ENCODE measurements at regions not wholly inside any gene's neighbourhood (a gene's known extent, or its start where the extent isn't known, plus 50 kb on each side); places are given as distances from the start of the nearest gene placed in this dataset.
"Not testable (repeated sequence)": the region's sequence is repeated elsewhere in the genome, so short reads cannot be mapped to it uniquely, and the experiment has no call there.

GRCh38 chr1:103469801-103470200, 55.7 kb upstream of the RNPC3 start:
- DNase-seq, result no peak

DNA sequence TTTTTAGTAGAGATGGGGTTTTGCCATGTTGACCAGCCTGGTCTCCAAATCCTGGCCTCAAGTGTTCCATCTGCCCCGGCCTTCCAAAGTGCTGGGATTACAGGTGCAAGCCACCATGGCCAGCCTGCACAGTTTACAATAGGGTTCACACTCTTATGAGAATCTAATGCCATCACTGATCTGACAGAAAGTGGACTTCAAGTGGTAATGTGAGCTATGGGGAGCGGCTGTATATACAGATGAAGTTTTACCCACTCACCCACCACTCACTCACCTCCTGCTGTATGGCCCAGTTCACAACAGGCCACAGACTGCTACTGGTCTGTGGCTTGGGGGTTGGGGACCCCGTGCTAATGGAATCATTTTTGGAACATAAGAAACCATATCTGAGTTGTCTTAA, 58.4 kb upstream of the RNPC3 start:
- DNase-seq, result no peak

DNA sequence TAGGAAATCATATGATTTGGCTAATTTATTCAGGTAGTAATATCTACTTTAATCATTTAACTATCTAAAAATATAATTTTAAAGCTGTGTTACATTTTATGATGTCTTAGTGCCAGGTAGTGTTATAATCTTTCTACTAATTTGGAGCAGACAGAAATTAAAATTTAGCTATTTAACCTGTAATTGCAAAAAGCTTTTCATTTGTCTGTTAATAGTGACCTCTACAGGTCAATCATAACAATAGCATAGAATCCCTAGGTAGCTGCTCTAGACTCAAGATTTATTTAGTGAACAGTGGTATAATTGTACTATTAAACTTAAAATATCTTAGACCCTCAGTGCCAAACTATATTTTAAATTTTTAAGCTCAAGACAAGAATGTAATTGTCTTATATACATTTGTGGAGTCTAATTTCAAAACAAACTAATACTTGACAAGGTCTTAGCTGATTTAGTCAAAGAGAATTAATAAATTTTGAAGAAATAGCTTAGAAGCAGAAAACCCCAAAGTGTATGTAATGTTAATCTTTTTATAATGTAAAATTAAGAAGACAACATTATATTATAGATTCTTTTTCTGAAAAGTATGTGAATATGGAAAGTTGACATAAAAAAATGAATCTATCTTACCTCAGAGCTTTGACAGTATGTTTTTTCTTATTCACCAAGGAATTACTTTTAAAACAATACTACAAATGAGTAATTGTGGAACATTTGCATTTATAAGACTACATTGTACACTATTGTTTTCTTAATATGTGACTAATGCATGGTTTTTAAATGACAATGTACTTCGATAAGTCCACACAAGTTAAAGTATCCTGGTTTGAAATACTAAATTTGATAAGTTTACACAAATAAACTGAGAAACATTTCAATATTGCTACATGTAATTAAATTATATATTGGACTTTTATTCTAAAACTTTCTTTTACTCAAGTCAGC, 64.1 kb upstream of the RNPC3 start:
- DNase-seq, result peak; percentile 1

DNA sequence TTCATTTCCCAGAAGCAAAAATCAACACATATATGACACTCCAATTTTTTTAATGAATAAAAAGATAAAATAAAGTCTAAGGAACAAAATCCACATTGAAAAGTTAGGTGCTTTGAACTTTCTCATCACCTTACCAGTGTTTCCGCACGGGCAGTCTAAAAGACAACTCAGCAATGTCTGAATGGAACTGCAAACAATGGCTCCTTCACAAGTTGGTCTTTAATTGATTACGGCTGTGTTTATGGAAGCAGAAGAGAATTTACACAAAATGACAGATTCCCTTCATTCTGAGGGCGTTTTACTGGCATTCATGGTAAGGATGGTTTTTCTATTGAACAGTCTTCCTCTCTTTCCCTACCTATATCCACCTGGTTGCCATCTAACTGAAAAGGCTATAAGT, 65.0 kb upstream of the RNPC3 start:
- no peak for DNase-seq

DNA sequence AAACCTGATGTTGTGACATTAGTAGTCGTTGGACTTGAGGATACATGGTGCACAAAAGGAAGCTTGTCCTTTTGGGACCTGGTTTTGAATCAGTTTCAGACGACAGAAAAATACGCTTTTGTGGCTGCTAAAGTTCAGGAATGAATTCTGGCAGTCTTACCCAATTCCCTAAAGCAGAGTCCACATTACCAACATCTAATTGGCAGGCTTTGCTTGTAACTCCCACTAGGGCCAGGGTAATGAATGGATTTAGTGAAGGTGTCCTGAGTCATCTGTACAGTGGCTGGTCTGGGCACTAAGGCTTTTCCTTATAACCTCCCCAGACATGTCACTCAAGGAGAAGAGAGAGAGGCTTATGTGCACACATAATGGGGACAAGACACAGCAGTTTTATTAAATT, 66.2 kb upstream of the RNPC3 start:
- no peak for DNase-seq

DNA sequence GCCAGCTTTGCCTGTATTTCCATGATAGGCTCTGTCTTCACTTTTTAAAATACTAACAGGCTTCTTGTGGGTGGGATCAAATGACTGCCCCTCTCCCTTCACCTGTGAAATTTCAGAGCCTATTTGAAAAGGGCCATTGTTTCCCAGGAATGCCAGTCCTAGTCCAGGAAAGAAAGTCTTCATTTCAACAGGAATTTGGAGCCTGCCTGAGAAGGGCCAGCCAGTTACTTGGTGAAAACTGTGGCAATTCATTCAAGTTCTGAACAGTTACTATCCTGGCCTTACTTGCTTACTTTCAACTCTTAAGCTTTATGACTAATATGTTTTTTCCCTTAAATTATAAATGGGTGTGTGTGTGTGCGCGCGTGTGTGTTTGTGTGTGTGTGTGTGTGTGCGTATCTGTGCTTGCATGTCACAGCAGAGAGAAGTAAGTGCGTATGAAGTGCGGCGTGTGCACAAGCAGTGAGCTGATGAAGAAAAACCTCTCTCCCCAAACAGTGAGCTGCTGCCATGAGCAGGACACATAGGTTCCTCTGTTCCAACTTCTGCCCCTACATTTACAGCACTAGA, 67.5 kb upstream of the RNPC3 start:
- no peak for DNase-seq

GRCh38 chr1:103448560-103448959, 76.9 kb upstream of the RNPC3 start:
- no peak for DNase-seq

DNA sequence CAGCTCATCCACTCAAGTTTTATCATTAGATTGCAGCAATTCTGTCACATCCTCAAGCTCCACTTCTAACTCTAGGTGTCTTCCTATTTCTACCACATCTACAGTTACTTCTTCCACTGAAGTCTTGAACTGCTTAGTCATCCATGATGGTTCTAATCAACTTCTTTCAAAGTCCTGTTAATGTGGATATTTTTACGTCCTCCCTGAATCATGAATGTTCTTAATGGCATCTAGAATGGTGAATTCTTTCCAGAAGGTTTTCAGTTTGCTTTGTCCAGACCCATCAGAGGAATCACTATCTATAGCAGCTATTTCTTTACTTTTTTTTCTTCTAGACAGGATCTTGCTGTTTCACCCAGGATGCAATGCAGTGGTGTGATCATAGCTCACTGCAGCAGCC, 78.0 kb upstream of the RNPC3 start:
- no peak for DNase-seq

- DNase-seq, result no peak
Observed at GRCh38 chr1:103441342-103441741, 84.2 kb upstream of the RNPC3 start.

DNA sequence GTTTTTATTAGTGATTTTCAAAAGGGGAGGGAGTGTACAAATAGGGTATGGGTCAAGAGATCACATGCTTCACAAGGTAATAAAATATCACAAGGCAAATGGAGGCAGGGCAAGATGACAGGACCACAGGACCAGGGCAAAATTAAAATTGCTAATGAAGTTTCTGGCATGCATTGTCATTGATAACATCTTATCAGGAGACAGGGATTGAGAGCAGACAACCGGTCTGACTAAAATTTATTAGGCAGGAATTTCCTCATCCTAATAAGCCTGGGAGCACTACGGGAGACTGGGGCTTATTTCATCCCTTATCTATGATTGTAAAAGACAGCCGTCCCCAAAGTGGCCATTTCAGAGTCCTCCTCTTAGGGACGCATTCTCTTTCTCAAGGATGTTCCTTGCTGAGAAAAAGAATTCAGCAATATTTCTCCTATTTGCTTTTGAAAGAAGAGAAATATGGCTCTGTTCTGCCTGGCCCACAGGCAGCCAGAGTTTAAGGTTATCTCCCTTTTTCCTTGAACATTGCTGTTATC, 88.9 kb upstream of the RNPC3 start:
- not testable (repeated sequence) for DNase-seq

- no peak for DNase-seq
Observed at GRCh38 chr1:103435443-103435842, 90.1 kb upstream of the RNPC3 start.

DNA sequence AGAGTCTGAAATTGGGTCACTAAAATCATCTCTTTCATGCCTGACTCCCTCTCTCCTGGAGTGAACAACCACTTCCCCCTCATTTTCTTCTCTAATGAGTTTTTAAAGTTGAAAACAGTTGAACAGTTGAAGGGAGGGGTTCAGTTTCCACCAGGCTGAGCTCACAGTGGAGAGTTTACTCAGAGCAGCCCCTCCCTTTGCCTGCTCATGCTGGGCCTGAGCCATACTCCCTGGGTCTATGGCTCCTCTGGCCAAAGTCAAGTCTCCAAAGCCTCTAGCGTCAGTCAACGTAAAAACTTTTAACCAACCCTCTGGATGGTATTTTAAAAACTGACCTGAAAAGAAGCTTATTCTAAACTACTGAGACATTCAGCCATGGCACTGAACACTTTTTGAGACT, 100.8 kb upstream of the RNPC3 start:
- DNase-seq, result no peak

GRCh38 chr1:103416681-103417286, 108.7 kb upstream of the RNPC3 start:
- no peak for DNase-seq

GRCh38 chr1:103387898-103388297, 137.6 kb upstream of the RNPC3 start:
- no peak for DNase-seq

GRCh38 chr1:103373991-103374390, 151.5 kb upstream of the RNPC3 start:
- DNase-seq, result no peak

DNA sequence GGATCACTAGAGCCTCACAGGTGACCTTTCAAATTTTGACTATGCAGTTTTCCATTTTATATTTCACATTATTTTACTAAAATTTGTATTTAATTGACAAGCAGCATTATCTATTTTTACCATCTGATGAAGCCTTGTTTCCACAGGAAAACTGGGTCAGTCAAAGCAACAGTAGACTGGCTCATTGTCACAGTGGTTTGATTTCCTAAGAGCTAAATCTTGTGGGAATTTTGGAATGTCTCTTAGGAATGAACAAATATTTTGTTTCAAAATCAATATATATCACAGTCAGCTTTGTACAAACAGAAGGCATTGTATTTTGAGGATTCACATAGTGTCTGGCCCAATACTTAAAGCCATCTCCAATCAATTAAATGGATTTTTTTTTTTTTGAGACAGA, 152.6 kb upstream of the RNPC3 start:
- no peak for DNase-seq

DNA sequence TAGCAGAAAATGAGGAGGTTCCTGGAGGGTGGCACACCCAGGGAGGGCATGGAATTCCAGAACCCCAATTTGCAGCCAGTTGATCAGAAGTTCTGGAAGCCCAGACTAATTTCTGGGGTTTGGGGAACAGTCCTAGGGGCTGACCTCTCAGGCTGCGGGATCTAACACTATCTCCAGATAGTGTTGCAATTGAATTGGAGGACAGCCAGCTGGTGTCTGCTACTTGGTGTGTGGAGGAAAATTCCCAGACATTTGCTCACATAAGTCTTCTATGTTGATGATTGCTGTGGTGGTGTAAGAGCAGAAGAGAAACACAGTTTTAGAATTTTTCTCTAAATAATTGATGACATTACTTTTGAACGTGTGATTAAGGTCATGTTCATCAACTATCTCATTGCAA, 154.3 kb upstream of the RNPC3 start:
- no peak for DNase-seq

DNA sequence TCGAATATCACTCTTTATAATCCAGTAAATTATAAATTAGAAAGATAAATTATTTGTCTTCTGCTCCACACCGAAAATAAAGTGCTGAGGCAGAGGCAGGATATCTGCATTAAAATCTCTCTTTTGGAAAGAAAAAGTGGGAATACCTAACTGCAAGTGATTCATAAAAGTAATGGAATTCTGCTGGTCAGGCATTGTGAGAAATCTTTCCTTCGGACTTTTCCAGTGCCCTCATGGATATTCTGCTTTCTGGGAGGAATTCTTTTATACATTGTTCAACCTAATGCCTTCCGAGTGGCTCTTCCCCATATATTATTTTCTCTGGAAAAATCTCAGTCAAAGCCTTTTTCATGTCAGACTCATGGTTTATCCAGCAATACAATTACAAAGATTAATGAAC, 158.3 kb upstream of the RNPC3 start:
- DNase-seq, result no peak

- DNase-seq, result no peak
Observed at GRCh38 chr1:103365860-103366569, 159.5 kb upstream of the RNPC3 start.

- DNase-seq, result no peak
Observed at GRCh38 chr1:103363008-103363365, 162.5 kb upstream of the RNPC3 start.

- no peak for DNase-seq
Observed at GRCh38 chr1:103362348-103363007, 163.0 kb upstream of the RNPC3 start.

- DNase-seq, result no peak
Observed at GRCh38 chr1:103353391-103353790, 172.1 kb upstream of the RNPC3 start.

GRCh38 chr1:103348136-103348535, 177.4 kb upstream of the RNPC3 start:
- no peak for DNase-seq

Measured in GF-D8 (cell line).